ENCODE measurements at regions not wholly inside any gene's neighbourhood (a gene's known extent, or its start where the extent isn't known, plus 50 kb on each side); places are given as distances from the start of the nearest gene placed in this dataset.

GRCh38 chr11:37929100-37929653 is 1331.1 kb upstream of the RAG2 start:
- intact Hi-C loops (cut with DNase I), result no loop called here
- 88 to 92% methylated on average over 3 of the region's 3 CpGs for WGBS, 2 donors
- Histone ChIP-seq H3K27me3 (no peaks in the 10 kb centered on the region), H3K9me3 (peaks cover 0 to 12% (median 0%) of the 10 kb centered on the region in 11 donors), H3K27ac (no peak overlapping the region), H3K4me1 (peaks cover 0 to 6% (median 0%) of the 10 kb centered on the region in 9 donors), H3K36me3 (no peaks in the 10 kb centered on the region), H3K4me3 (no peak overlapping the region)
- DNase-seq (no peak), ATAC-seq (no peak)
- TF ChIP-seq, protein P1, sequence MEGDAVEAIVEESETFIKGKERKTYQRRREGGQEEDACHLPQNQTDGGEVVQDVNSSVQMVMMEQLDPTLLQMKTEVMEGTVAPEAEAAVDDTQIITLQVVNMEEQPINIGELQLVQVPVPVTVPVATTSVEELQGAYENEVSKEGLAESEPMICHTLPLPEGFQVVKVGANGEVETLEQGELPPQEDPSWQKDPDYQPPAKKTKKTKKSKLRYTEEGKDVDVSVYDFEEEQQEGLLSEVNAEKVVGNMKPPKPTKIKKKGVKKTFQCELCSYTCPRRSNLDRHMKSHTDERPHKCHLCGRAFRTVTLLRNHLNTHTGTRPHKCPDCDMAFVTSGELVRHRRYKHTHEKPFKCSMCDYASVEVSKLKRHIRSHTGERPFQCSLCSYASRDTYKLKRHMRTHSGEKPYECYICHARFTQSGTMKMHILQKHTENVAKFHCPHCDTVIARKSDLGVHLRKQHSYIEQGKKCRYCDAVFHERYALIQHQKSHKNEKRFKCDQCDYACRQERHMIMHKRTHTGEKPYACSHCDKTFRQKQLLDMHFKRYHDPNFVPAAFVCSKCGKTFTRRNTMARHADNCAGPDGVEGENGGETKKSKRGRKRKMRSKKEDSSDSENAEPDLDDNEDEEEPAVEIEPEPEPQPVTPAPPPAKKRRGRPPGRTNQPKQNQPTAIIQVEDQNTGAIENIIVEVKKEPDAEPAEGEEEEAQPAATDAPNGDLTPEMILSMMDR (IDR thresholded peaks at IDR 0.05), result no peak

DNA sequence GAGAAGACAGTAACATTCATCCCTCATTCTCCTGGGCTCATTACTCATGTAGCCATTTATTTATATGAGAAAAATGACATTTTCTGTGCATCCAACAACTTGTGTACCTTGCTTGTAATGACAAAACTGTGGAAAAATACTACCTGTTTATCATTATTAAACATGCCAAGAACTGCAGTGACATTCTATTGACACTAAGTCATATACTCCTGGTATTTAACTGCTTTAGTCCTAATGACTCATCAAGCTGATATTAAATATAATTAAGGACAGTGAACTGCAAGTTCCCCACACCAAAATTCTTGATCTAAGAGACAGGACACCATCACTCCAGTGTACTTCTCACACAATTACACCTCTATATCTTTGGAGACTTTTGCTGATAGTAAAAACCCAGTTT is 1328.7 kb upstream of the RAG2 start:
- Histone ChIP-seq H3K27me3 (no peaks in the 10 kb centered on the region), H3K9me3 (no peaks in the 10 kb centered on the region), H3K36me3 (no peaks in the 10 kb centered on the region), H3K4me1 (peaks cover 0 to 8% (median 0%) of the 10 kb centered on the region in 9 donors), H3K4me3 (no peak overlapping the region), H3K27ac (no peak overlapping the region)
- TF ChIP-seq, protein P1 (IDR thresholded peaks at IDR 0.05), result no peak
- no peak for DNase-seq
- ATAC-seq, result no peak
- intact Hi-C loops (cut with DNase I), result no loop called here

DNA sequence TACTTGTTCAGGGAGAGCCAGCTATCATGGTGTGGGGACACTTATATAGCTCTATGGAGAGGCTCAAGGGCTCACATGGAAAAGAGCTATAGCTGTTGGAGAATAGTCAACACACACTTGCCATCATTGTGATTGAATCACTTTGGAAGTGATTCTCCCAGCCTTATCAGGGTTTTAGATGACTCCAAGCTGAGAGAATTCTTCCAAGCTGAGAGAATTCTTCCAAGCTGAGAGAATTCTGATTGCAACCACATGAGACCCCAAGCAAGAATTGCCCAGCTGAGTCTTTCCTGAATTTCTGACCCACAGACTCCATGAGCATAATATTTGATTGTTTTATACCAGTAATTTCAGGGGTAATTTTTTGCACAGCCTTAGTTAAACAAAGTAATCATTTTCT is 1318.3 kb upstream of the RAG2 start:
- intact Hi-C loops (cut with DNase I), result no loop called here
- H3K27me3 ChIP-seq, result no peaks in the 10 kb centered on the region
- no peak overlapping the region for H3K27ac ChIP-seq
- no peak overlapping the region for H3K4me3 ChIP-seq
- no peaks in the 10 kb centered on the region for H3K4me1 ChIP-seq
- H3K36me3 ChIP-seq, result no peaks in the 10 kb centered on the region
- ATAC-seq, result no peak
- DNase-seq, result no peak
- TF ChIP-seq, protein P1 (IDR thresholded peaks at IDR 0.05), result no peak
- peaks cover 0 to 3% (median 0%) of the 10 kb centered on the region in 11 donors for H3K9me3 ChIP-seq

- no peaks in the 10 kb centered on the region for H3K4me1 ChIP-seq
- H3K36me3 ChIP-seq, result no peaks in the 10 kb centered on the region
- H3K27me3 ChIP-seq, result no peaks in the 10 kb centered on the region
- H3K9me3 ChIP-seq, result no peaks in the 10 kb centered on the region
- no peak overlapping the region for H3K4me3 ChIP-seq
- TF ChIP-seq, protein P1 (IDR thresholded peaks at IDR 0.05), result no peak
- H3K27ac ChIP-seq, result no peak overlapping the region
- DNase-seq (no peak), ATAC-seq (no peak)
- intact Hi-C loops (cut with DNase I), result no loop called here
- 3 to 80% methylated on average over 1 of the region's 1 CpG for WGBS, 2 donors
These were observed 1316.8 kb upstream of the RAG2 start for GRCh38 chr11:37914859-37915258.

Data from heart right ventricle (tissue), 16 donors.